Small intestine (tissue), 7 donors: ENCODE measurements at regions not wholly inside any gene's neighbourhood (a gene's known extent, or its start where the extent isn't known, plus 50 kb on each side); places are given as distances from the start of the nearest gene placed in this dataset.

Experiments used
- DNase-seq, 2 donors: peaks; one replicate each; pipeline versions ENCODE4 v3.0.0 to v3.0.0-alpha.2; 2013
- FAIRE-seq: peaks from 2 replicates; lab custom pipeline; 2012; peaks lifted over from hg19 to GRCh38; lab: Jason Lieb, UNC
- H3K27ac ChIP-seq, 3 donors: one replicate each; pipeline ENCODE4 v1.5.1; 2013; ENCODE audit warnings: low read length in 2 of 3, mild to moderate bottlenecking in 2 of 3, control low read depth in 1 of 3, inconsistent platforms in 1 of 3, low read depth in 1 of 3, moderate library complexity in 1 of 3
- H3K27me3 ChIP-seq, 3 donors: one replicate each; pipeline ENCODE4 v1.6.1; 2013; ENCODE audit warnings: low read length in 3 of 3, inconsistent platforms in 1 of 3; ENCODE audit not compliant: control insufficient read depth in 3 of 3, insufficient read depth in 3 of 3
- H3K36me3 ChIP-seq, 3 donors: one replicate each; pipeline ENCODE4 v1.6.1; 2013; ENCODE audit warnings: low read length in 3 of 3, inconsistent platforms in 1 of 3, low read depth in 1 of 3, mild to moderate bottlenecking in 1 of 3, moderate library complexity in 1 of 3; ENCODE audit not compliant: control insufficient read depth in 3 of 3, insufficient read depth in 2 of 3
- H3K4me1 ChIP-seq, 3 donors: one replicate each; pipeline ENCODE4 v1.6.1; 2013; ENCODE audit warnings: low read length in 2 of 3, inconsistent platforms in 1 of 3, low read depth in 1 of 3, mild to moderate bottlenecking in 1 of 3, moderate library complexity in 1 of 3; ENCODE audit not compliant: control insufficient read depth in 3 of 3, insufficient read depth in 2 of 3
- H3K4me3 ChIP-seq, 3 donors: one replicate each; pipeline ENCODE4 v1.5.1; 2013; ENCODE audit warnings: low read length in 3 of 3, control low read depth in 1 of 3, inconsistent platforms in 1 of 3, low read depth in 1 of 3, mild to moderate bottlenecking in 1 of 3, moderate library complexity in 1 of 3
- H3K9me3 ChIP-seq, 2 donors: one replicate each; pipeline ENCODE4 v1.6.1; 2013; ENCODE audit warnings: low read depth in 1 of 2, low read length in 1 of 2; ENCODE audit not compliant: control insufficient read depth in 2 of 2, insufficient read depth in 1 of 2
- WGBS, 3 donors: extraction: QIAGEN DNeasy Blood & Tissue Kit; methylation state at CpG; one replicate each; pipeline ENCODE4 v1.1.7; 2013; 5-methylcytosine and 5-hydroxymethylcytosine counted together
- donor health status: healthy with polysubstance abuse.
- donor health status: control.
- donor health status: control.
- donor health status: Bipolar disorder and iron deficiency.
- donor health status: healthy.

DNA sequence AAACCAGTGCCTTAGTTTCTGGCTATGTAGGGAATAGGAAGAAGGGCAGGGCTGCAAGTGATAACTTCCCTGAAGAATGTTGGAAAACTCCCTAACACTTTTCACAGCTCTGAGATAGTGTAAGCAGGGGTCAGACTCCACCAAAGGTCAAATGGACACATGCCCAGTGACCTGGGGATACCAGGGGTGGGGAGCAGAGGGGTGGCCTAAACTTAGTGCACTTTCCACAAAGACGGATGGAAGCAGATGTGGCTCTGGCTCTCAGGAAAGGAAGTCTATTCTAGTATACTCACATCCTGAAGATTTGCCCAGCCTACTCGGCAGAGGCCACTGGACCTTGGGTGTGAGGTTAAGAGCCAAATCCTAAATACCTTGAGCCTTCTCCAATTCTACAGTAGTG, 285.8 kb downstream of the NUAK1 start:
- 38 to 66% (median 47%) methylated on average over 2 of the region's 2 CpGs for WGBS, 3 donors
- Histone ChIP-seq H3K27me3 (no peaks in the 10 kb centered on the region), H3K9me3 (no peaks in the 10 kb centered on the region), H3K4me3 (no peak overlapping the region), H3K27ac (no peak overlapping the region), H3K36me3 (no peaks in the 10 kb centered on the region), H3K4me1 (no peaks in the 10 kb centered on the region)
- DNase-seq (no peak), FAIRE-seq (no peak)

DNA sequence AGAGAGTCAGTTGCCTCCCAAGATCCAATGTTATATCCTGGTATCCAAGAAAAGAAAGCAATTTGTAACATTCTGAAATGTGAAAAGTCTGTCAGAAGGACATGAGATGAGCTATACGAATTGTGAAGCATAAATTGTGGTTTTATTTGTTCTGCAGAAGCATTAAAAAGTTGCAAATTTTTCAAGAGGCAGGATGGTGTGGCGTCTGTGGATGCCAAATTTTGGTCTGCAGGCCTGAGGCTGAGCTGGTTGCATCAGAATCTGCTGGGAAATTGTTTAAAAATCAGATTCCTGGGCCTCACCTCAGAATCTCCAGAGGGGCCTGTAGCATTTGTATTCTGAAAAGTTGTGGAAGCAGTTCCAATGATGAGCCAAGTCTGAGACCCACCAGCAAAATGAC, 284.7 kb downstream of the NUAK1 start:
- FAIRE-seq (no peak), DNase-seq (no peak)
- no peaks in the 10 kb centered on the region for H3K27me3 ChIP-seq
- no peaks in the 10 kb centered on the region for H3K4me1 ChIP-seq
- H3K27ac ChIP-seq: no peak overlapping the region
- H3K4me3 ChIP-seq: no peak overlapping the region
- no peaks in the 10 kb centered on the region for H3K9me3 ChIP-seq
- WGBS, 3 donors: 56 to 70% (median 70%) methylated on average over 2 of the region's 2 CpGs
- no peaks in the 10 kb centered on the region for H3K36me3 ChIP-seq

- FAIRE-seq (no peak), DNase-seq (no peak)
- no peaks in the 10 kb centered on the region for H3K9me3 ChIP-seq
- H3K4me3 ChIP-seq: no peak overlapping the region
- H3K27me3 ChIP-seq: no peaks in the 10 kb centered on the region
- H3K4me1 ChIP-seq: no peaks in the 10 kb centered on the region
- H3K36me3 ChIP-seq: no peaks in the 10 kb centered on the region
- WGBS, 3 donors: 78 to 86% (median 81%) methylated on average over 3 of the region's 3 CpGs
- no peak overlapping the region for H3K27ac ChIP-seq
Observed at GRCh38 chr12:105855361-105856047, 283.2 kb downstream of the NUAK1 start.

DNA sequence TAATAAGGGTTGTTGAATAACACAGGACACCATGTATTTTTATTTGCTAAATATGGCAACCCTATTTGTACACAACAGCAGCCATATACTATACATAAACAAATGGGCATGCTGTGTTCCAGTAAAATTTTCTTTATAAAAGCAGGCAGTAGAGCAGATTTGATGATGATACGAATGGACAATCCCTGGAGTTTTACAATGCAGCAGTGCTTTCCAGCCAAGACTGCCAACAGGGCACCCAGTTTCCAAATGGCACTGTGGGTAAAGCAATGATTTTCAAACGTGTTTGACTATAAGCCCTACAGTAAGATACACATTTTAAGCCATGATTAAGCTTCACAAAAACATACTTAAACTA, 282.7 kb downstream of the NUAK1 start:
- Histone ChIP-seq H3K27me3 (no peaks in the 10 kb centered on the region), H3K27ac (no peak overlapping the region), H3K36me3 (no peaks in the 10 kb centered on the region), H3K9me3 (no peaks in the 10 kb centered on the region), H3K4me1 (no peaks in the 10 kb centered on the region), H3K4me3 (no peak overlapping the region)
- WGBS, 3 donors: 40 to 55% (median 45%) methylated on average over 2 of the region's 2 CpGs
- DNase-seq (no peak), FAIRE-seq (no peak)

GRCh38 chr12:105858981-105859710, 279.6 kb downstream of the NUAK1 start:
- Histone ChIP-seq H3K4me3 (no peak overlapping the region), H3K27me3 (no peaks in the 10 kb centered on the region), H3K4me1 (no peaks in the 10 kb centered on the region), H3K27ac (no peak overlapping the region), H3K9me3 (no peaks in the 10 kb centered on the region), H3K36me3 (no peaks in the 10 kb centered on the region)
- DNase-seq: no peak
- WGBS, 3 donors: 87 to 89% (median 88%) methylated on average over 4 of the region's 4 CpGs
- FAIRE-seq: no peak

DNA sequence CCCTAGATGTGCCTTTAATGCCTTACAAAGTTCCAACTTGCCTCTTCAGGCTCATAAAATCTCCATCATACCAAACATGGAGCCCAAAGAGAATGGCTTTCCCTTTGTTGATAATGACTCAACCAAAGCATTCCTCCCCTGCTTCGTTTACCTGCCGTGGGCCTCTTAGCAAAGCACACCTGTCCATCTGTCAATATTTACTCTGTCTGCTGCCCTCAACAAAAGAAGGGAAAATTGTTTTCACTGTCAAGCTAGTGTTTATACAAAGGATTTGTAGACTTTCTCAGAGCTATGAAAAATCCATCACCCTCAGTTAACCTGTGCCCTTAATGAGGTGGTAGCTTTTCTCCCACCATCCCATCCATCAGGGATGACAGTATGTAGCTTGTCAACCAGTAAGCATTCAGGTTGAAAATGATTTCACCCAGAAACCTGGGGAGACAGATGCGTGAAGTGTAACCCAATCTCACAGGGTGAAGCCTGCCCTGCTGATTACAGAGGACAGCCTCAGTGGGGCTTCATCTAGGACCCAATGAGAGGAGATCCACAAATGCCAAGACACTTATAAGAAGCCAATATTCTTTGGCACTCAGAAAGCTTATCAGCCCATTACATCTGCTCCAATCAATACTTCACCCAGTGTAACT, 278.1 kb downstream of the NUAK1 start:
- no peak overlapping the region for H3K27ac ChIP-seq
- FAIRE-seq: no peak
- no peaks in the 10 kb centered on the region for H3K36me3 ChIP-seq
- WGBS, 3 donors: 30 to 57% (median 32%) methylated on average over 3 of the region's 3 CpGs
- H3K4me1 ChIP-seq: no peaks in the 10 kb centered on the region
- H3K9me3 ChIP-seq: no peaks in the 10 kb centered on the region
- H3K4me3 ChIP-seq: no peak overlapping the region
- DNase-seq: no peak
- no peaks in the 10 kb centered on the region for H3K27me3 ChIP-seq

DNA sequence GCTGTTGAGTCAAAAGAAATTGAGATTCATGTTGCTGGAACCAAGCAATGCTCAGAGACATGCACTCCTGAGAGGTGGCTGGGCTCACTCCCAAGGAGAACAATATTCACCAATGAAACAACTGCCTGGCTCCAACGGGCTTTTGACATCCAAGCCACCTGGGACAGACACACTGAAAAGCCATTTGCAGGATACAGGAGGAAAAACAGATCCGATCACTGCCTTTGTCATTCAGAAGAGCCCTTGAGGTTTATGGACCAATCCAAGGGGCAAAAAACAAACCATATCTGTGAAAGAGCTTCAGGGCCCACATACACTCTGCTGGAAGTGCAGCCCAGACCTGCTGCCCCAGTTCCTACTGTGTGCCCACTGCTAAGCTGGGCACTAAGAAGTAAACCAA, 277.5 kb downstream of the NUAK1 start:
- 50 to 66% (median 54%) methylated on average over 2 of the region's 2 CpGs for WGBS, 3 donors
- Histone ChIP-seq H3K4me1 (no peaks in the 10 kb centered on the region), H3K9me3 (no peaks in the 10 kb centered on the region), H3K4me3 (no peak overlapping the region), H3K27me3 (no peaks in the 10 kb centered on the region), H3K27ac (no peak overlapping the region), H3K36me3 (no peaks in the 10 kb centered on the region)
- FAIRE-seq (no peak), DNase-seq (no peak)

DNA sequence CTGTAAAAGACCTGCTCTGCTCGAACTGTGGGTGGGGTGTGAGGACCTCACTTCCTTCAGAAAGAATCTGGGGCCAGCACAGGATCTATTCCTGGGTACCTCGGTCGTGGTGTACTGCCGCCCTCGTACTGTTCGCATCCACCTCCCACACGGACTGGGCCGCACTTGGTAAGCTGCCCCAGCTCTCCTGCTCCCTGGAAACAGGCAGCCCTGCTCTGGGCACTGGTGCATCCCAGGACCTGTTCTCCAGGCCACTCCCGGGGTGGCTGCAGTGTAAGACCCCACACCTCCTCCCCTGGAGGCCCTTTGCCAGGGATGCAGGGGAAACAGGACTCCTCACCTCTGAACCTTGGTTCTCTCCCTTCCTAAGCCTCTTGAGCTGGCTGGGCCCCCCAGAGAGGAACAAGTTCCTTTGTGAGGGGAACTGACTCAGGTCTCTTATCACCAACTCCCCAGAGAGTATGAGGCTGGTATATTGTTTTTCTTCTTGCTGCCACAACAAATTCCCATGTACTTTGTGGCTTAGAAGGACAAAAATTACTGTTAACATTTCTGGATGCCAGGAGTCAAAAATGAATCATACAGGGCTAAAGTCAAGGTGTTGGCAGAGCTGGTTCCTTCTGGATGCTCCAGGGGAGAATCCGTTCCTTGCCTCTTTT, 276.5 kb downstream of the NUAK1 start:
- H3K27ac ChIP-seq: no peak overlapping the region
- no peaks in the 10 kb centered on the region for H3K27me3 ChIP-seq
- H3K36me3 ChIP-seq: no peaks in the 10 kb centered on the region
- no peaks in the 10 kb centered on the region for H3K4me1 ChIP-seq
- DNase-seq (no peak), FAIRE-seq (no peak)
- no peak overlapping the region for H3K4me3 ChIP-seq
- no peaks in the 10 kb centered on the region for H3K9me3 ChIP-seq
- WGBS, 3 donors: 80 to 90% (median 89%) methylated on average over 10 of the region's 10 CpGs
